A673 (cell line): ENCODE measurements at regions not wholly inside any gene's neighbourhood (a gene's known extent, or its start where the extent isn't known, plus 50 kb on each side); places are given as distances from the start of the nearest gene placed in this dataset.

Experiments
- BruUV-seq: library from RNA; stranded (reverse); fragments of 400-500 nt; replicated peaks from 2 replicates; lab custom pipeline; 2021; lab: Mats Ljungman, UMichigan
- CTCF ChIA-PET: fragments of 300-600 bp; sonication (Branson Sonifier 250); formaldehyde crosslinking; loops from one replicate; lab custom pipeline; 2022; ENCODE audit warnings: antibody characterized with exemption; lab: Charles Lee
- POLR2A ChIA-PET: fragments of 300-600 bp; sonication (Branson Sonifier 250); formaldehyde crosslinking; loops from one replicate; lab custom pipeline; 2022; ENCODE audit warnings: antibody characterized with exemption; ENCODE audit not compliant: low non-redundant PET; lab: Charles Lee
- DNase-seq: peaks from one replicate; pipeline ENCODE4 v3.0.0-alpha.2; 2015; ENCODE audit warnings: low spot score
- H3K27ac ChIP-seq: fragments of 200-600 bp; sonication (generic); 2 replicates; pipeline ENCODE4 v1.5.1; 2016; ENCODE audit warnings: mixed run types, low read depth, mild to moderate bottlenecking, mixed read lengths, antibody characterized with exemption, low read length; ENCODE audit not compliant: poor library complexity, severe bottlenecking
- H3K27me3 ChIP-seq: fragments of 200-600 bp; sonication (generic); replicated peaks from 2 replicates; pipeline ENCODE4 v1.6.1; 2017; ENCODE audit warnings: mixed run types, low read depth, mild to moderate bottlenecking, mixed read lengths, antibody characterized with exemption, low read length; ENCODE audit not compliant: insufficient read depth, poor library complexity
- H3K36me3 ChIP-seq: fragments of 200-600 bp; sonication (generic); 2 replicates; pipeline ENCODE4 v1.6.1; 2016; ENCODE audit warnings: mixed run types, mild to moderate bottlenecking, mixed read lengths, antibody characterized with exemption, low read length; ENCODE audit not compliant: insufficient read depth, poor library complexity, severe bottlenecking
- H3K4me1 ChIP-seq: fragments of 200-600 bp; sonication (generic); 2 replicates; pipeline ENCODE4 v1.6.1; 2017; ENCODE audit warnings: mixed run types, mild to moderate bottlenecking, mixed read lengths, antibody characterized with exemption, low read length; ENCODE audit not compliant: insufficient read depth, poor library complexity, severe bottlenecking
- H3K4me3 ChIP-seq: fragments of 200-600 bp; sonication (generic); 2 replicates; pipeline ENCODE4 v1.5.1; 2016; ENCODE audit warnings: low read depth, mixed run types, mild to moderate bottlenecking, mixed read lengths, low read length; ENCODE audit not compliant: poor library complexity, severe bottlenecking
- H3K9me3 ChIP-seq: fragments of 200-600 bp; sonication (generic); 2 replicates; pipeline ENCODE4 v1.6.1; 2016; ENCODE audit warnings: mixed run types, low read depth, mild to moderate bottlenecking, mixed read lengths, antibody characterized with exemption, low read length; ENCODE audit not compliant: poor library complexity, severe bottlenecking
- CTCF ChIP-seq: fragments of 300-800, 200-600 bp; sonication (generic); conservative IDR thresholded peaks from 2 replicates; pipeline ENCODE4 v1.5.1; 2017; ENCODE audit warnings: low read depth, mild to moderate bottlenecking, antibody characterized with exemption, low read length, moderate library complexity, mixed read lengths
- EZH2 ChIP-seq: fragments of 200-600 bp; sonication (generic); IDR thresholded peaks from 2 replicates; pipeline ENCODE4 v1.6.1; 2017; ENCODE audit warnings: borderline replicate concordance, low read depth, mild to moderate bottlenecking, mixed read lengths, antibody characterized with exemption, low read length; ENCODE audit not compliant: poor library complexity, severe bottlenecking
- intact Hi-C: fragments of 100-400 bp; cut with micrococcal nuclease; formaldehyde crosslinking; loops from one replicate; pipeline ENCODE4 v1.10.0; 2022; ENCODE audit not compliant: unreplicated experiment

GRCh38 chr4:46648088-46648744 lies 258.3 kb upstream of the GABRA2 start:
- Histone ChIP-seq H3K4me3 (no peak overlapping the region), H3K27me3 (peaks cover 12% of the 10 kb centered on the region), H3K27ac (no peak overlapping the region), H3K4me1 (no peaks in the 10 kb centered on the region), H3K9me3 (no peaks in the 10 kb centered on the region), H3K36me3 (no peaks in the 10 kb centered on the region)
- DNase-seq, result peak; percentile 64
- no TSS peak for BruUV-seq
- intact Hi-C loops, result loop anchor here (1.0 to 10.0 kb wide), 3 partner anchors 319 to 1883 kb away; no protein-coding TSS in a partner anchor
- TF ChIP-seq EZH2 (no peak), CTCF (peak; percentile 78)
- ChIA-PET POLR2A (interaction anchor here (0.6 kb wide), 2 partner anchors 315 to 321 kb away, joined by 3 to 5 read pairs; no protein-coding TSS in a partner anchor), CTCF (interaction anchor here (0.6 to 1.9 kb wide), 5 partner anchors 25 to 1227 kb away, joined by 3 to 42 read pairs (median 4); no protein-coding TSS in a partner anchor)

DNA sequence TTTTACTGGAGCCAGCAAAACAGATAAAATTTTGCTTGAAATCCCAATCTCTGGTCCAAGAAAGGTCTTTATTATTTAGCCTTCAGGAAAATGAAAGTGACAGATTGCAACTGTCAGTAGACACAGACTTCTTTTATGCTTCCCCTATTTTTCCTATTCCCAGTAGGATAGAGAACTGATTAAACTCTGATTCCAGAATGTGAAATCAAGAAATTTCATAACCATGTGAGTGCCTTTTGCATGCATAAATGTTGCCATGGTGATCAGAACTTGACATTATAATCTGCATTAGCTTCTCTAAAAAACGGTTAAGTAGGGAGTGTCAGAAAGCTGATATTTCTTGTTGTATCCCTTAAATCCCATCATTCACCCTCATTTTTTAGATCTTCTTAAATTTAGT lies 255.2 kb upstream of the GABRA2 start:
- DNase-seq, result no peak
- Histone ChIP-seq H3K36me3 (no peaks in the 10 kb centered on the region), H3K4me3 (no peak overlapping the region), H3K9me3 (no peaks in the 10 kb centered on the region), H3K4me1 (no peaks in the 10 kb centered on the region), H3K27ac (no peak overlapping the region), H3K27me3 (peaks cover 12% of the 10 kb centered on the region)
- intact Hi-C loops, result loop anchor here (5.0 to 10.0 kb wide), 2 partner anchors 368 to 1880 kb away; no protein-coding TSS in a partner anchor
- no TSS peak for BruUV-seq
- CTCF ChIA-PET, result no interaction called here
- POLR2A ChIA-PET, result no interaction called here
- TF ChIP-seq CTCF, result no peak
- TF ChIP-seq EZH2, result no peak
